Fibroblast of villous mesenchyme (primary cell): ENCODE measurements at regions not wholly inside any gene's neighbourhood (a gene's known extent, or its start where the extent isn't known, plus 50 kb on each side); places are given as distances from the start of the nearest gene placed in this dataset.

ENCODE experiments used
- DNase-seq: peaks from one replicate; pipeline ENCODE4 v3.0.0-alpha.2; 2010; ENCODE audit warnings: low read depth
- H3K4me3 ChIP-seq: 2 replicates; pipeline ENCODE4 v1.5.1; 2011; ENCODE audit warnings: low read depth, mild to moderate bottlenecking, low read length
- CTCF ChIP-seq: IDR thresholded peaks from 2 replicates; pipeline ENCODE4 v1.5.1; 2012; ENCODE audit warnings: low read depth, mild to moderate bottlenecking, low read length; ENCODE audit not compliant: insufficient read depth

GRCh38 chr14:98592611-98593170 lies 679.3 kb downstream of the BCL11B start:
- DNase-seq: no peak
- no peak overlapping the region for H3K4me3 ChIP-seq
- no peak for TF ChIP-seq CTCF

- no peak for DNase-seq
- TF ChIP-seq CTCF: no peak
- no peak overlapping the region for H3K4me3 ChIP-seq
Measured at GRCh38 chr14:98593361-98593761, 678.6 kb downstream of the BCL11B start.

GRCh38 chr14:98594156-98594555 lies 677.8 kb downstream of the BCL11B start:
- DNase-seq: no peak
- TF ChIP-seq CTCF: no peak

GRCh38 chr14:98598576-98598975 lies 673.4 kb downstream of the BCL11B start:
- DNase-seq: no peak
- no peak overlapping the region for H3K4me3 ChIP-seq
- no peak for TF ChIP-seq CTCF

More at GRCh38 chr14:98594156-98594555, 677.8 kb downstream of the BCL11B start:
- no peak overlapping the region for H3K4me3 ChIP-seq

GRCh38 chr14:98599082-98599481 lies 672.9 kb downstream of the BCL11B start:
- DNase-seq: no peak
- H3K4me3 ChIP-seq: no peak overlapping the region
- TF ChIP-seq CTCF: no peak

- no peak for TF ChIP-seq CTCF
- no peak overlapping the region for H3K4me3 ChIP-seq
- no peak for DNase-seq
Measured at GRCh38 chr14:98602983-98603382, 669.0 kb downstream of the BCL11B start.

GRCh38 chr14:98605043-98605442 lies 667.0 kb downstream of the BCL11B start:
- no peak for DNase-seq
- no peak overlapping the region for H3K4me3 ChIP-seq
- TF ChIP-seq CTCF: no peak
